IPS DF 4.7 (cell line): ENCODE measurements at regions not wholly inside any gene's neighbourhood (a gene's known extent, or its start where the extent isn't known, plus 50 kb on each side); places are given as distances from the start of the nearest gene placed in this dataset.

Source experiments
- DNase-seq: peaks from one replicate; pipeline ENCODE4 v3.0.0-alpha.2; 2013; ENCODE audit warnings: low spot score; ENCODE audit errors: extremely low read depth

GRCh38 chr5:92822183-92822582 is 758.8 kb downstream of the NR2F1-AS1 start:
- no peak for DNase-seq

- DNase-seq: no peak
Observed at GRCh38 chr5:92809855-92810465, 771.1 kb downstream of the NR2F1-AS1 start.

- no peak for DNase-seq
Observed at GRCh38 chr5:92808474-92808873, 772.5 kb downstream of the NR2F1-AS1 start.

GRCh38 chr5:92807085-92807484 is 773.9 kb downstream of the NR2F1-AS1 start:
- DNase-seq: no peak

- no peak for DNase-seq
Observed at GRCh38 chr5:92805446-92805845, 775.6 kb downstream of the NR2F1-AS1 start.

GRCh38 chr5:92801911-92802310 is 779.1 kb downstream of the NR2F1-AS1 start:
- DNase-seq: no peak

- no peak for DNase-seq
Observed at GRCh38 chr5:92800365-92800764, 780.7 kb downstream of the NR2F1-AS1 start.

GRCh38 chr5:92795633-92796032 is 785.4 kb downstream of the NR2F1-AS1 start:
- no peak for DNase-seq

- DNase-seq: no peak
Observed at GRCh38 chr5:92780057-92780456, 801.0 kb downstream of the NR2F1-AS1 start.

GRCh38 chr5:92779536-92779935 is 801.5 kb downstream of the NR2F1-AS1 start:
- no peak for DNase-seq

GRCh38 chr5:92778261-92778660 is 802.8 kb downstream of the NR2F1-AS1 start:
- no peak for DNase-seq

GRCh38 chr5:92777421-92777820 is 803.6 kb downstream of the NR2F1-AS1 start:
- no peak for DNase-seq

- DNase-seq: no peak
Observed at GRCh38 chr5:92775711-92776615, 805.1 kb downstream of the NR2F1-AS1 start.

- no peak for DNase-seq
Observed at GRCh38 chr5:92769978-92770377, 811.0 kb downstream of the NR2F1-AS1 start.

GRCh38 chr5:92761585-92761984 is 819.4 kb downstream of the NR2F1-AS1 start:
- DNase-seq: no peak

- no peak for DNase-seq
Observed at GRCh38 chr5:92760550-92760949, 820.5 kb downstream of the NR2F1-AS1 start.

GRCh38 chr5:92758552-92758951 is 822.5 kb downstream of the NR2F1-AS1 start:
- DNase-seq: no peak

GRCh38 chr5:92749943-92750342 is 831.1 kb downstream of the NR2F1-AS1 start:
- DNase-seq: peak; percentile 28

GRCh38 chr5:92748072-92748676 is 832.8 kb downstream of the NR2F1-AS1 start:
- no peak for DNase-seq

GRCh38 chr5:92741906-92742305 is 839.1 kb downstream of the NR2F1-AS1 start:
- no peak for DNase-seq

GRCh38 chr5:92734211-92734940 is 846.6 kb downstream of the NR2F1-AS1 start:
- no peak for DNase-seq

- DNase-seq: no peak
Observed at GRCh38 chr5:92730486-92730885, 850.5 kb downstream of the NR2F1-AS1 start.
